ENCODE measurements at regions not wholly inside any gene's neighbourhood (a gene's known extent, or its start where the extent isn't known, plus 50 kb on each side); places are given as distances from the start of the nearest gene placed in this dataset.
"Not testable (repeated sequence)": the region's sequence is repeated elsewhere in the genome, so short reads cannot be mapped to it uniquely, and the experiment has no call there.

- DNase-seq (ENCODE audit: low spot score); intact Hi-C loops (cut with DNase I): not testable (repeated sequence)
These were observed 61.3 kb downstream of the ZNF860 start for GRCh38 chr3:32042867-32043266.

- no peak for DNase-seq (ENCODE audit: low spot score)
- intact Hi-C loops (cut with DNase I) = loop anchor here (5.0 kb wide), 1 partner anchor 82 kb away; no protein-coding TSS in a partner anchor
These were observed 61.1 kb upstream of the GPD1L start for GRCh38 chr3:32045091-32045915.

- DNase-seq (ENCODE audit: low spot score) = no peak
- intact Hi-C loops (cut with DNase I) = loop anchor here (5.0 kb wide), 1 partner anchor 81 kb away; no protein-coding TSS in a partner anchor
These were observed 60.3 kb upstream of the GPD1L start for GRCh38 chr3:32046102-32046501.

- DNase-seq (ENCODE audit: low spot score) = no peak
- intact Hi-C loops (cut with DNase I) = loop anchor here (5.0 kb wide), 1 partner anchor 79 kb away; no protein-coding TSS in a partner anchor
These were observed 57.8 kb upstream of the GPD1L start for GRCh38 chr3:32048487-32049182.

DNA sequence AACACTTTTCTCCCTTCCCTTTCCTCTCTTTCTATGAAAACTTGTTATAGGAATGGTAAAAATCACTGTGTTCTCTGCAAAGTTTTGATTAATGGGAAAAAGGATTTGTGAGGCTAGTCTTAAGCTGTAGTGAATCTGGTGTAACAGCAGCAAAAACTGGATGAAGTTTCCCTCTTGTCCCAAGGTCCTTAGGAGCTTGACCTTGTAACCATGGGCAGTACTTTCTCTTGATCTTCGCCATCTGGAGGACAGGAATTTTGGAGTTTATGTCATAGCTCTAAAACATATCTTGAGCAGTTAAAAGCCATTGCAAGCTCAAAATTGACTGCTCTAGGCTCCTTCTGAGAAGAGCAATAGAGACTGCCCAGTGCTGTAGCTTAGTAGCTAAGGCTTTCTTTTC, 56.5 kb upstream of the GPD1L start:
- intact Hi-C loops (cut with DNase I) = loop anchor here (5.0 kb wide), 1 partner anchor 77 kb away; no protein-coding TSS in a partner anchor
- DNase-seq (ENCODE audit: low spot score) = no peak

- DNase-seq (ENCODE audit: low spot score); intact Hi-C loops (cut with DNase I): not testable (repeated sequence)
These were observed 54.2 kb upstream of the GPD1L start for GRCh38 chr3:32052230-32052629.

DNA sequence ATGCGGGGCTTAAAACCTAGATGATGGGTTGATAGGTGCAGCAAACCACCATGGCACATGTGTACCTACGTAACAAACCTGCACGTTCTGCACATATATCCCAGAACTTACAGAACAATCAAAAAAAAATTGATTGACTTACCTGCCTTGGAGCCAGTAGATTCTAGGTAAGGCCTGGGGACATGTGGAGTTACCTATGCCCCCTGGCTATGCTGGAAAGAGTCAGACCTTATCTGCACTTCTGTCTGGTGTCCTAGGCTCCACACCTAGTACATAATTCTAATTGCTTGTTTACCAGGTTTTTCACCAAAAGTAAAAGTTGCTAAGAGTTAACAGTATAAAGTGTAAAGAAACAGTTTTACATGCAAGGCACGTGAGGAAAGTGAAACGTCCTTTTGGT, 53.6 kb upstream of the GPD1L start:
- intact Hi-C loops (cut with DNase I); DNase-seq (ENCODE audit: low spot score): not testable (repeated sequence)

- intact Hi-C loops (cut with DNase I) = no loop called here
- no peak for DNase-seq (ENCODE audit: low spot score)
These were observed 49.7 kb upstream of the GPD1L start for GRCh38 chr3:32056559-32057290.

All from cardiac septum (tissue), 1 donor.